Liver (tissue), 3 donors: ENCODE measurements at regions not wholly inside any gene's neighbourhood (a gene's known extent, or its start where the extent isn't known, plus 50 kb on each side); places are given as distances from the start of the nearest gene placed in this dataset.

Experiments
- CTCF ChIP-seq: fragments of 150-350 bp; IDR thresholded peaks from 2 replicates; pipeline ENCODE4 v1.5.1; 2017; ENCODE audit warnings: improper control_type of control experiment, low read depth, low read length; ENCODE audit not compliant: missing input control
- FOXA1 ChIP-seq: IDR thresholded peaks from 2 replicates; pipeline ENCODE4 v1.6.1; 2016; ENCODE audit warnings: antibody characterized with exemption
- GABPA ChIP-seq, 2 donors: IDR thresholded peaks in 1 of 2; conservative IDR thresholded peaks in 1 of 2; 2 replicates each; pipeline ENCODE4 v1.6.1; 2016; ENCODE audit warnings: antibody characterized with exemption in 2 of 2, mild to moderate bottlenecking in 1 of 2, moderate library complexity in 1 of 2
- HNF4A ChIP-seq, 2 donors: conservative IDR thresholded peaks; 2 replicates each; pipeline ENCODE4 v1.6.1; 2016; ENCODE audit warnings: antibody characterized with exemption in 2 of 2, mild to moderate bottlenecking in 2 of 2
- JUND ChIP-seq, 2 donors: IDR thresholded peaks; 2 replicates each; pipeline ENCODE4 v1.6.1; 2016; ENCODE audit warnings: antibody characterized with exemption in 2 of 2
- MAX ChIP-seq: IDR thresholded peaks from 2 replicates; pipeline ENCODE4 v1.6.1; 2016; ENCODE audit warnings: antibody characterized with exemption
- RAD21 ChIP-seq, 2 donors: IDR thresholded peaks; 2 replicates each; pipeline ENCODE4 v1.6.1; 2016; ENCODE audit warnings: antibody characterized with exemption in 2 of 2, mild to moderate bottlenecking in 2 of 2
- REST ChIP-seq: IDR thresholded peaks from 2 replicates; pipeline ENCODE4 v1.6.1; 2016; ENCODE audit warnings: antibody characterized with exemption, mild to moderate bottlenecking
- SP1 ChIP-seq: IDR thresholded peaks from 2 replicates; pipeline ENCODE4 v1.6.1; 2018; ENCODE audit warnings: antibody characterized with exemption, mild to moderate bottlenecking
- TAF1 ChIP-seq: conservative IDR thresholded peaks from 2 replicates; pipeline ENCODE4 v1.6.1; 2016; ENCODE audit warnings: antibody characterized with exemption, mild to moderate bottlenecking
- YY1 ChIP-seq: IDR thresholded peaks from 2 replicates; pipeline ENCODE4 v1.6.1; 2016; ENCODE audit warnings: antibody characterized with exemption, mild to moderate bottlenecking
- donor health status: healthy.
- donor health status: healthy.

- no peak for TF ChIP-seq CTCF
- TF ChIP-seq RAD21 (IDR thresholded peaks at IDR 0.05) = no peak
- TF ChIP-seq REST = no peak
- no peak for TF ChIP-seq FOXA1
- TF ChIP-seq GABPA (IDR thresholded peaks at IDR 0.05 in 1 of 2, conservative IDR thresholded peaks at IDR 0.05 in 1 of 2) = no peak
- no peak for TF ChIP-seq SP1
- no peak for TF ChIP-seq MAX
- no peak for TF ChIP-seq HNF4A (conservative IDR thresholded peaks at IDR 0.05)
- TF ChIP-seq YY1 = peak; percentile 10
- no peak for TF ChIP-seq TAF1
- TF ChIP-seq JUND (IDR thresholded peaks at IDR 0.05) = no peak
These were observed 149.0 kb upstream of the SH3BP4 start for GRCh38 chr2:234802845-234803171.
